ENCODE measurements at regions not wholly inside any gene's neighbourhood (a gene's known extent, or its start where the extent isn't known, plus 50 kb on each side); places are given as distances from the start of the nearest gene placed in this dataset.
"Not testable (repeated sequence)": the region's sequence is repeated elsewhere in the genome, so short reads cannot be mapped to it uniquely, and the experiment has no call there.

DNA sequence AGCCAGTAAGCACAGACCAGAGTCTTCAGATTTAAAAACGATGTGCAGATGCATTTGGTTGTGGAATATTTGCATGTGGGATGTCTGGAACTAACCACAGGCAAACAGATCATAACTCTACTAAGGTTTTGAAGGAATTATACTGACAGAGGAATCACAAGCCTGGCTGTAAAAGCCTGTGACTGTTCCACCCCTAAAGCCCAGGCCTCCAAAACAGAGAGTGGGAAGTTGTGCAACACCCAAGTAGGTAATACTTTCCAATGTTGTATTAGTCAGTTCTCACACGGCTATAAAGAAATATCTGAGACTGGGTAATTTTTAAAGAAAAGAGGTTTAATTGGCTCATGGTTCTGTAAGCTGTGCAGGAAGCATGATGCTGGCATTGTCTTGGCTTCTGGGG lies 68.1 kb upstream of the DCD start:
- H3K27ac ChIP-seq (ENCODE audit: low read length): no peak overlapping the region
- H3K4me1 ChIP-seq (ENCODE audit: control insufficient read depth, insufficient read depth, low read length): peaks cover 4% of the 10 kb centered on the region
- H3K27me3 ChIP-seq (ENCODE audit: control insufficient read depth, insufficient read depth, low read length): no peaks in the 10 kb centered on the region
- DNase-seq: no peak
- H3K36me3 ChIP-seq (ENCODE audit: control insufficient read depth, insufficient read depth, low read length): no peaks in the 10 kb centered on the region
- WGBS (ENCODE audit: insufficient coverage, low lambda C conversion rate): no CpG with 5 or more reads among the region's 2 CpGs
- H3K9me3 ChIP-seq (ENCODE audit: control insufficient read depth, low read depth, low read length): no peaks in the 10 kb centered on the region
- H3K4me3 ChIP-seq (ENCODE audit: low read length): no peak overlapping the region

- no CpG with 5 or more reads among the region's 3 CpGs for WGBS (ENCODE audit: insufficient coverage, low lambda C conversion rate)
- DNase-seq; H3K9me3 ChIP-seq (ENCODE audit: control insufficient read depth, low read depth, low read length); H3K4me1 ChIP-seq (ENCODE audit: control insufficient read depth, insufficient read depth, low read length); H3K27ac ChIP-seq (ENCODE audit: low read length); H3K4me3 ChIP-seq (ENCODE audit: low read length); H3K27me3 ChIP-seq (ENCODE audit: control insufficient read depth, insufficient read depth, low read length); H3K36me3 ChIP-seq (ENCODE audit: control insufficient read depth, insufficient read depth, low read length): not testable (repeated sequence)
Observed at GRCh38 chr12:54713876-54714275, 65.7 kb upstream of the DCD start.

- DNase-seq: no peak
- WGBS (ENCODE audit: insufficient coverage, low lambda C conversion rate): 100% methylated on average over 1 of the region's 1 CpG
- no peak overlapping the region for H3K4me3 ChIP-seq (ENCODE audit: low read length)
- no peaks in the 10 kb centered on the region for H3K9me3 ChIP-seq (ENCODE audit: control insufficient read depth, low read depth, low read length)
- H3K36me3 ChIP-seq (ENCODE audit: control insufficient read depth, insufficient read depth, low read length): no peaks in the 10 kb centered on the region
- no peaks in the 10 kb centered on the region for H3K27me3 ChIP-seq (ENCODE audit: control insufficient read depth, insufficient read depth, low read length)
- H3K27ac ChIP-seq (ENCODE audit: low read length): no peak overlapping the region
- H3K4me1 ChIP-seq (ENCODE audit: control insufficient read depth, insufficient read depth, low read length): no peaks in the 10 kb centered on the region
Observed at GRCh38 chr12:54711669-54712068, 63.5 kb upstream of the DCD start.

GRCh38 chr12:54708826-54709225 lies 60.7 kb upstream of the DCD start:
- Histone ChIP-seq H3K4me3 (ENCODE audit: low read length) (no peak overlapping the region), H3K36me3 (ENCODE audit: control insufficient read depth, insufficient read depth, low read length) (no peaks in the 10 kb centered on the region), H3K27ac (ENCODE audit: low read length) (no peak overlapping the region), H3K4me1 (ENCODE audit: control insufficient read depth, insufficient read depth, low read length) (no peaks in the 10 kb centered on the region), H3K9me3 (ENCODE audit: control insufficient read depth, low read depth, low read length) (no peaks in the 10 kb centered on the region), H3K27me3 (ENCODE audit: control insufficient read depth, insufficient read depth, low read length) (no peaks in the 10 kb centered on the region)
- WGBS (ENCODE audit: insufficient coverage, low lambda C conversion rate): no CpG with 5 or more reads among the region's 4 CpGs
- DNase-seq: no peak

- Histone ChIP-seq H3K4me1 (ENCODE audit: control insufficient read depth, insufficient read depth, low read length) (peaks cover under 1% of the 10 kb centered on the region), H3K4me3 (ENCODE audit: low read length) (no peak overlapping the region), H3K27me3 (ENCODE audit: control insufficient read depth, insufficient read depth, low read length) (no peaks in the 10 kb centered on the region), H3K36me3 (ENCODE audit: control insufficient read depth, insufficient read depth, low read length) (no peaks in the 10 kb centered on the region), H3K27ac (ENCODE audit: low read length) (no peak overlapping the region), H3K9me3 (ENCODE audit: control insufficient read depth, low read depth, low read length) (no peaks in the 10 kb centered on the region)
- WGBS (ENCODE audit: insufficient coverage, low lambda C conversion rate): 100% methylated on average over 3 of the region's 8 CpGs
- DNase-seq: no peak
Observed at GRCh38 chr12:54704202-54704601, 56.0 kb upstream of the DCD start.

GRCh38 chr12:54701940-54702592 lies 53.9 kb upstream of the DCD start:
- Histone ChIP-seq H3K4me3 (ENCODE audit: low read length) (no peak overlapping the region), H3K27me3 (ENCODE audit: control insufficient read depth, insufficient read depth, low read length) (no peaks in the 10 kb centered on the region), H3K36me3 (ENCODE audit: control insufficient read depth, insufficient read depth, low read length) (no peaks in the 10 kb centered on the region), H3K4me1 (ENCODE audit: control insufficient read depth, insufficient read depth, low read length) (peaks cover 4% of the 10 kb centered on the region), H3K27ac (ENCODE audit: low read length) (no peak overlapping the region), H3K9me3 (ENCODE audit: control insufficient read depth, low read depth, low read length) (no peaks in the 10 kb centered on the region)
- 40% methylated on average over 1 of the region's 2 CpGs for WGBS (ENCODE audit: insufficient coverage, low lambda C conversion rate)
- peak; percentile 26 to 43 for DNase-seq

- no peak overlapping the region for H3K4me3 ChIP-seq (ENCODE audit: low read length)
- no peak for DNase-seq
- no CpG with 5 or more reads among the region's 2 CpGs for WGBS (ENCODE audit: insufficient coverage, low lambda C conversion rate)
- H3K27ac ChIP-seq (ENCODE audit: low read length): no peak overlapping the region
- peaks cover 4% of the 10 kb centered on the region for H3K4me1 ChIP-seq (ENCODE audit: control insufficient read depth, insufficient read depth, low read length)
- no peaks in the 10 kb centered on the region for H3K36me3 ChIP-seq (ENCODE audit: control insufficient read depth, insufficient read depth, low read length)
- H3K27me3 ChIP-seq (ENCODE audit: control insufficient read depth, insufficient read depth, low read length): no peaks in the 10 kb centered on the region
- no peaks in the 10 kb centered on the region for H3K9me3 ChIP-seq (ENCODE audit: control insufficient read depth, low read depth, low read length)
Observed at GRCh38 chr12:54700849-54701248, 52.7 kb upstream of the DCD start.

DNA sequence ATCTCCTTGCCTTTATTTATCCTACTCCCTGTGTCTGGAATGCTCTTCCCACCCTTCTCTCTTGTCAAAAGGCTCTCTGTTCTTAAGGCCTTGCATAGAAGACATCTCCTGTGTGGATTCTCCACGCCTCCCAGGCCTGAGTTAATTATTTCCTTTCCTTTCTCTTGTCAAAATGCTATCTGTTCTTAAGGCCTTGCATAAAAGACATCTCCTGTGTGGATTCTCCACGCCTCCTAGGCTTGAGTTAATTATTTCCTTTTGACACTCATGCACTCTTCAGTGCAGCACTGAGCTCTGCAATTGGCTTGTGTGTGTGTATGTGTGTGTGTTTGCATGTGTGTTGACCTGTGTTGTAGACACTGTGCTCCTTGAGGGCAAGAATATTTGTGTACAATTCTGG lies 52.1 kb upstream of the DCD start:
- WGBS (ENCODE audit: insufficient coverage, low lambda C conversion rate): no CpG with 5 or more reads among the region's 2 CpGs
- Histone ChIP-seq H3K9me3 (ENCODE audit: control insufficient read depth, low read depth, low read length) (no peaks in the 10 kb centered on the region), H3K4me1 (ENCODE audit: control insufficient read depth, insufficient read depth, low read length) (peaks cover 4% of the 10 kb centered on the region), H3K36me3 (ENCODE audit: control insufficient read depth, insufficient read depth, low read length) (no peaks in the 10 kb centered on the region), H3K27me3 (ENCODE audit: control insufficient read depth, insufficient read depth, low read length) (no peaks in the 10 kb centered on the region), H3K27ac (ENCODE audit: low read length) (peak overlapping the region; percentile 14), H3K4me3 (ENCODE audit: low read length) (no peak overlapping the region)
- peak; percentile 42 to 72 for DNase-seq
